GM21529 (cell line): ENCODE measurements at regions not wholly inside any gene's neighbourhood (a gene's known extent, or its start where the extent isn't known, plus 50 kb on each side); places are given as distances from the start of the nearest gene placed in this dataset.

Source experiments
- ATAC-seq: cut with Tn5 transposase; IDR thresholded peaks from one replicate; pipeline ENCODE4 v1.9.1; 2021; ENCODE audit not compliant: unreplicated experiment

- ATAC-seq: no peak
These were observed 1658.0 kb downstream of the STIM2 start for GRCh38 chr4:28518561-28519165.

GRCh38 chr4:28523681-28524190 is 1663.1 kb downstream of the STIM2 start:
- ATAC-seq: no peak

- no peak for ATAC-seq
These were observed 1675.5 kb downstream of the STIM2 start for GRCh38 chr4:28536124-28536523.

GRCh38 chr4:28545986-28546385 is 1685.3 kb downstream of the STIM2 start:
- ATAC-seq: no peak

- ATAC-seq: no peak
These were observed 1687.5 kb downstream of the STIM2 start for GRCh38 chr4:28548136-28548535.

- ATAC-seq: no peak
These were observed 1688.0 kb downstream of the STIM2 start for GRCh38 chr4:28548594-28548993.

- no peak for ATAC-seq
These were observed 1695.2 kb downstream of the STIM2 start for GRCh38 chr4:28555866-28556265.

- no peak for ATAC-seq
These were observed 1697.1 kb downstream of the STIM2 start for GRCh38 chr4:28557755-28558154.

GRCh38 chr4:28558895-28559294 is 1698.3 kb downstream of the STIM2 start:
- no peak for ATAC-seq

- no peak for ATAC-seq
These were observed 1702.3 kb downstream of the STIM2 start for GRCh38 chr4:28562913-28563312.

- no peak for ATAC-seq
These were observed 1704.8 kb downstream of the STIM2 start for GRCh38 chr4:28565396-28565795.

- no peak for ATAC-seq
These were observed 1740.3 kb downstream of the STIM2 start for GRCh38 chr4:28600958-28601357.

GRCh38 chr4:28621591-28621990 is 1761.0 kb downstream of the STIM2 start:
- ATAC-seq: no peak

GRCh38 chr4:28636971-28637370 is 1776.3 kb downstream of the STIM2 start:
- no peak for ATAC-seq

GRCh38 chr4:28639747-28640146 is 1779.1 kb downstream of the STIM2 start:
- ATAC-seq: no peak

- ATAC-seq: no peak
These were observed 1794.0 kb downstream of the STIM2 start for GRCh38 chr4:28654618-28655017.

GRCh38 chr4:28665306-28665705 is 1804.7 kb downstream of the STIM2 start:
- ATAC-seq: no peak

- ATAC-seq: no peak
These were observed 1814.9 kb downstream of the STIM2 start for GRCh38 chr4:28675582-28675981.

GRCh38 chr4:28677808-28678207 is 1817.2 kb downstream of the STIM2 start:
- ATAC-seq: no peak

- ATAC-seq: no peak
These were observed 1822.2 kb downstream of the STIM2 start for GRCh38 chr4:28682847-28683246.

GRCh38 chr4:28686618-28687017 is 1826.0 kb downstream of the STIM2 start:
- ATAC-seq: no peak

GRCh38 chr4:28690890-28691289 is 1830.2 kb downstream of the STIM2 start:
- ATAC-seq: no peak

GRCh38 chr4:28702571-28702970 is 1841.9 kb downstream of the STIM2 start:
- no peak for ATAC-seq
